Fibroblast of skin of right biceps (primary cell): ENCODE measurements at regions not wholly inside any gene's neighbourhood (a gene's known extent, or its start where the extent isn't known, plus 50 kb on each side); places are given as distances from the start of the nearest gene placed in this dataset.
"Not testable (repeated sequence)": the region's sequence is repeated elsewhere in the genome, so short reads cannot be mapped to it uniquely, and the experiment has no call there.

ENCODE experiments used
- DNase-seq: peaks from one replicate; pipeline ENCODE4 v3.0.0-alpha.2; 2013

GRCh38 chrX:46218373-46218772, 326.8 kb downstream of the ZNF674 start:
- DNase-seq: no peak

GRCh38 chrX:46216406-46216805, 328.8 kb downstream of the ZNF674 start:
- no peak for DNase-seq

DNA sequence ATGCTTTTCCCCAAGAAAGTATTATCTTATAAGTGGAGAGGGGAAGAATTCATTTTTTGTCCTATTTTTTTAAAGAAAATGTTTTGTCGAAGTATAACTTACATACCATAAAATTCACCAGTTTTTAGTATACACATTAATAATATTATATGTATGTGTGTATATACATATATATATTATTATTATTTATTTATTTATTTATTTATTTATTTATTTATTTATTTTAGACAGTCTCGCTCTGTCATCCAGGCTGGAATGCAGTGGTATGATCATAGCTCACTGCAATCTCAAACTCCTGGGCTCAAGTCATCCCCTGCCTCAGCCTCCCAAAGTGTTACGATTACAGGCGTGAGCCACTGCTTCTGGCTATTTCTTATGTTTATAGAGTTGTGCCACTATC, 334.1 kb downstream of the ZNF674 start:
- DNase-seq: no peak

DNA sequence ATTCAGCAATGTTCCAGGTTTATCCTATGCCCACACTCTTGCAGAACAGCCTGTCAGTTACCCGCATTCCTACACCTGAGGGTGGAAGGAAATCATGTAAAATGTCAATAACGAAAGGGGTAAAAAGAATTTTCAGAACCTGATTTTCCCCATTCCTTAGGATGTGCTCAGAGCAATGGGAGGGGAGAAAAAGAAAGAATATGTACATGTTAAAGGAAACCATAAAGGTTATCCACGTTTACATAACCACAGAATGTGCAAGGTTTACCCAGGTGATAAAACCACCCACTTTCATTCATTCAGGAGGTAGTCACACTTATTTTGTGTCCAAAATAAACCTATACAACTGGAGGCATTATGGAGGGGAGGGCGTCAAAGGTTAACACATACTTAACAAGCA, 335.5 kb downstream of the ZNF674 start:
- DNase-seq: no peak

DNA sequence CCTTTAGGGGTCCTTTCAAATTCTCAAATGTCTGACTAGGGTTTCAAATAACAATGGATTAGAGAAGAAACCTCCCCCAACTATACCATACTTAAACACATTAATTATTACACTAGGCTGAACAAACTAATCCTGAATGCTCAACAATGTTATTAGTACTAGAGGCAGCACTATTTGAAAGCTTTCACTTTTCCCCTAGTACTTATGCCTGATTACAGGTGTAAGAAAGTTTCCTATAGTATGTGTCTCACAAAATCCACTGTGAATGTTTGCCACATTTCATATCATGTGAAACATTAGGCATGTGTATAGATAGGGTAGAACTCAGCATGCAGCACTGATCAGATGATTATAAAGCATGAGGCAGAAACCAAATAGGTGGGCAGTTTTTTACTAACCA, 336.2 kb downstream of the ZNF674 start:
- no peak for DNase-seq

- peak; percentile 75 for DNase-seq
Observed at GRCh38 chrX:46208225-46208854, 336.9 kb downstream of the ZNF674 start.

- DNase-seq: no peak
Observed at GRCh38 chrX:46204721-46205422, 340.3 kb downstream of the ZNF674 start.

DNA sequence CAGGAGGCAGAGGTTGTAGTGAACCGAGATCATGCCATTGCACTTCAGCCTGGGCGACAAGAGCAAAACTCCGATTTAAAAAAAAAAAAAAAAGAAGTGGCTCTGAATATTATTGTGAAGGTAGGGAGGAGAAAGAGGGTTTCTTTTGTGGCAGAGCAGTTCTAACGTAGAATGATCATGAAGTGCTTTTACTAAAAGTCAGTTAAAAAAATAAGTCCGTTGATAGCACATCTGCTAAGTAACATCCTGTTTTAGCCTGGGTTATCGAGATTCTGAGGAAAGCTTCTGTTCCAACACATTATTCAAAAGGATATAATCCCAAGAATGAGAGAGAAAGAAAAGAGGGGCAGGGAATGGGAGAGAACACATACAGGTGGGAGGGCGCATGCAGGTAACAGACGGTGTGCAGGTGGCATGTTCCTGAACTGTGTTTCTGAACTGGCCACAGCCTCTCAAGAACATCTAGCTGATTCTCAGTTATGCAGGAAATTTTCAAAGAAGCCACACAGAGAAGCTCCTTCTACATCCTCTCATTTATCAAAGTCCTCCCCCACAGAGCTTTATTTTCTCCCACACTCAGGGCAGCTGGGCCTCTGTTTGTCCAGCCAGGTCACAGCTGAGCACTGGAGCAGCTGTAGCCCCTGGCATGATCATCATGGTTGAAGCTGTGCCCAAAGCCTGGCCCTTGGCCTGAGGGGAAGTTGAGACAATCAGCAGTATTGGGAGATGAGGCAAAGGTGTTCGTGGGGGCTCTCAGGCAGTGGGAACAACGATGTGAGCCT, 342.3 kb downstream of the ZNF674 start:
- no peak for DNase-seq

DNA sequence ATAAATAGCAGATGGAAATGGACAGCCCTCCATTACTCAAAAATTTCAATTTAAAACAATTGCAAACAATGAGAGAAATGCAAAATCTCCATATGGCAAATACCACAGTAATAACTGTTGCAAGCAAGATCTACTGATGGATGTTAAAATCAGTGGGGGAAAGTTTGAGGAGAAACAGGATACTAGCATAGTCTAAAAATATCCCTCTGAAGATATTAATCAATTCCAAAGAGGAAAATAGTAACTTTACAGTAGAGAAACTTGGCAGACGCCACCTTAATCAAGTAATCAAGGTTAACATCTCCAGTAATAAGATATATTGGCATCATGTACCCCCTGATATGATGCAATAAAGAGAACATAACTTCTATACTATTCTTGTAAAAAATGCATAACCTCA, 344.8 kb downstream of the ZNF674 start:
- DNase-seq: peak; percentile 38

DNA sequence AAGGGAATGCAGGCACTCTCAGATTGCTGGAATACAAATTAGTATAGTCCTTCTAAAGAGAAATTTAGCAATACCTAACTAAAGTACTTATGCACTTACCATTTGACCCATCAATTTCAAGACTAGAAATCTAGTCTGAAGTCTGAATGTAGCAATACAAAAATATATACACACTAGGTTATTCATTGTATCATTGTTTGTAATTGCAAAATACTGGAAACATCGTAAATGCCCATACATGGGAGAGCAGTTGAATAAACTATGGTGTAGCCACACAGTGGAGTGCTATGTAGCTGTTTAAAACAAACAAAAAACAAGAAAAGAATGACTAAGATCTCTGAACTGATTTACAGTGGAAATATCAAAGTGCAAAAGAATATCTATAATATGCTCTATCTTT, 346.4 kb downstream of the ZNF674 start:
- no peak for DNase-seq

- DNase-seq: not testable (repeated sequence)
Observed at GRCh38 chrX:46186811-46187106, 358.5 kb downstream of the ZNF674 start.

GRCh38 chrX:46185923-46186810, 359.1 kb downstream of the ZNF674 start:
- no peak for DNase-seq

GRCh38 chrX:46184749-46185148, 360.5 kb downstream of the ZNF674 start:
- DNase-seq: no peak

DNA sequence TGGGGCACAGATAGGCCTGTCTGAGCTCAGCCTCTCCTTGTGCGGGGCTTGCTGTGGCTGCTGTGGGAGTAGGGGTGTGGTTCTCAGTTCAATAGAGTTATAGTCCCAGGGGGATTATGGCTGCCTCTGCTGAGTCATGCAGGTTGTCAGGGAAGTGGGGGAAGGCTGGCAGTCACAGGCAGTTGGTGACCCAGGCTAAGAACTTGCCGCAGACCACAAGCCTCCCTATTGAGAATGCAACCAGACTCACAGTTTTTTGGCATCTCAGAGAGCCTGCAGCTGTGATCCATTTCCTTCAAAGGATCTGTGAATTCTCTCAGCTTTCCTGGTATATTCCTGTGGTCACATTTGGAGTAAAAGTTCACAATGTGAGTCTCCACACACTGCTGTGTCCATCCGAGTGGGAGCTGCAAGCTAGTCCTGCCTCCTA, 364.9 kb downstream of the ZNF674 start:
- DNase-seq: peak; percentile 93

DNA sequence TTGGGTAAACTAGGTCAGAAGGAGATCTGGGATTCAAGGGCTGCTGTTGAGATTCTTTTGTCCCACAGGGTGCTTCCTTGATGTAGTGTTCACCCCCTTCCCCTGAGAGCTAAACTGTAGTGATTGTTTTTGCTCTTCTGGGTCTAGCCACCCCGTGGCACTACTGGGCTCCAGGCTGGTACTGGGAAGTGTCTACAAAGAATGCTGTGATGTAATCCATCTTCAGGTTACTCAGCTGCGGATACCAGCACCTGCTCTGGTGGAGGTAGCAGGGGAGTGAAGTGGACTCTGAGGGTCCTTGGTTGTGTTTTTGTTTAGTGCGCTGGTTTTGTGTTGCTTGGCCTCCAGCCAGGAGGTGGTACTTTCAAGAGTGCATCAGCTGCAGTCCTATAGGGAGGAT, 365.5 kb downstream of the ZNF674 start:
- DNase-seq: no peak

DNA sequence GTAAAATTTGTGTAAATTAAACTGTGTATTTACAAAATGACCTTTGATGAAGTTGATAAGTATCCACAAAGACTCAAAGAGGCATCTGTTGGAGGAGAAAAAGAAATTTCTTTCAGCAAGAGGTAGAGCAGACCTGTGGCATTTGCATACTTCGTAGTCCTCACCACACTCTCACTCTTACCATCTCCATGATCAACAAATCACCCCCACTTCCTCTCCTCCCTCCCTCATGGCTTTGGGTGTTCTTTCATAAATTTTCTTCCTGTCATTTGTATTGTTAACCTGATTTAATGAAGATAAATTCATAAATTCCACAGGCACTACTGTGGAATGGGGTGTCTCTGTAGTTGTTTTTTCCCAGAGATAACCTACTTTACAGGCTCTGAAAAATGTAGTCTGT, 366.5 kb downstream of the ZNF674 start:
- peak; percentile 15 for DNase-seq

DNA sequence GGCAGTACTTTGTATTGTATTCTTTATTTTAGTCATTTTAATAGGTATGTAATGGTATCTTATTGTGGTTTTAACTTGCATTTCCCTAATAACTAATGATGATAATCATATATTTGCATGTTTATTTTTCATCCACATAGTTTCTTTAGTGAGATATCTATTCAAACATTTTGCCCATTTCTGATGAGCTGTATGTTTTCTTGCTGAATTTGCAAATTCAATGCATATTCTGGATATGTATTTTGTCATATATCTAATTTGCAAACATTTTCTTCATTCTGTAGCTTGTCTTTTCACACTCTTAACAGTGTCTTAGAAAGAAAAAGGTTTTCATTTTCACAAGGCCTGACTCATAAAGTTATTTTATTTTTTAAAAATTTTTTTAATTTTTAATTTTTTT, 372.1 kb downstream of the ZNF674 start:
- DNase-seq: no peak

DNA sequence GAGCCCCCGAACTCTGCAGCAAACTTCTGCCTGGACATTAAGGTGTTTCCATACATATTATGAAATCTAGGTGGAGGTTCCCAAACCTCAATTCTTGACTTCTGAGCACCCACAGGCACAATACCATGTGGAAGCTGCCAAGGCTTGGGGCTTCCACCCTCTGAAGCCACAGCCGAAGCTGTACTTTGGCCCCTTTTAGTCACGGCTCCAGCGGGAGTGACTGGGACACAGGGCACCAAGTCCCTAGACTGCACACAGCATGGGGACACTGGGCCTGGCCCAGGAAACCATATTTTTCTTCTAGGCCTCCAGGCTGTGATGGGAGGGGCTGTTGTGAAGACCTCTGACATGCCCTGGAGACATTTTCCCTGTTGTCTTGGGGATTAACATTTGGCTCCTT, 373.8 kb downstream of the ZNF674 start:
- DNase-seq: not testable (repeated sequence)

DNA sequence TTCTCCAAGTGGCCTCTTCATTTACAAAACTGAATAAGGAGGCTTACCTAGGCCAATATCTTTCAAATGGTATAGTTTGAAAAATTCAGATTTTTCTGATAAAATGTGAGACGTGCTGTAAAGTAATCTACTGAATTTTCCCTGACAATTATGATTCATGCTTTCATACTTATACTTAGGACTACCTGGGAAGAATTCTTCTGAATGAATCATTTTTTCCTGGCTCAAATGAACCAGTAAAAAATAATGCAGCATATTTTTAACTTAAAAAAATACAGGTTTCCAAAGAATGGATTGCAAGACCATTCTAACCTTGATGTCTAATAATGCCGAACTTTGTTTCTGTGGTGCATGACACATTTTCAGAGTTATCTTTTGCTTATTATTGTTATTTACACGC, 375.4 kb downstream of the ZNF674 start:
- DNase-seq: peak; percentile 9

DNA sequence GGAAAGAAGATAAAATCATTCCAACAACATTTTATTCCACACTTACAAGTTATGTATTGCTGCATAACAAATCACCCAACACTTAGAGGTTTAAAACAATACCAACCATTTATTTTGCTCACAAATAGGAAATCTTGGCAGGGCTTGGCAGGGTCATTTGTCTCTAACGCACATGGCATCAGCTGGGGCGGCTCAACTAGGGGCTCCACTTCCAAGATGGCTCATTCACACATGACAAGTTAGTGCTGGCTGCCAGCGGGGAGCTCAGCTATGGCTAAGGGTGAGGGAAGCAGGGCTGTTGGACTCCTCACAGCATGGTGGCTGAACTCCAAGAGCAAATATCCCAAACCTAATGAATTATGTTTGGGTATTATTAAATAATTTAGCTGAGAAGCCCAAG, 377.0 kb downstream of the ZNF674 start:
- DNase-seq: no peak

DNA sequence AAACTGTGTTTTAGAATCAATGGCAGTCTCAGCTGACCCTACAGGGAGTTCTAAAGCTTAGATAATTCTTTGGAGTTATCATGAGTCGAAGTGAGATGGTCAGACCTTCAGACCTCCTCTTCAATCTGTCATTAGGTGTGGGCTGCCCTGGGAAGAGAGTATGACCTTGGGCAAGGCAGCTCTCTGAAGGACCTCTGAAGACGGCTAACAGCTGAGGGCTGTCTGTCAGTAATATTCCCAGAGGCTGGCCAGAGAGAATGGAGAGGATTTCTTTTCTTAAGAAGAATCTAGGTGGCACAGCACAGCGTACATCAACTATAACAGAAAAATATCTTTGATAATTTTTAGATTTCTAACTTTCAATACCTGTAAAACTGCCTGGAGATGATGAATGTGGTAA, 379.4 kb downstream of the ZNF674 start:
- DNase-seq: no peak

DNA sequence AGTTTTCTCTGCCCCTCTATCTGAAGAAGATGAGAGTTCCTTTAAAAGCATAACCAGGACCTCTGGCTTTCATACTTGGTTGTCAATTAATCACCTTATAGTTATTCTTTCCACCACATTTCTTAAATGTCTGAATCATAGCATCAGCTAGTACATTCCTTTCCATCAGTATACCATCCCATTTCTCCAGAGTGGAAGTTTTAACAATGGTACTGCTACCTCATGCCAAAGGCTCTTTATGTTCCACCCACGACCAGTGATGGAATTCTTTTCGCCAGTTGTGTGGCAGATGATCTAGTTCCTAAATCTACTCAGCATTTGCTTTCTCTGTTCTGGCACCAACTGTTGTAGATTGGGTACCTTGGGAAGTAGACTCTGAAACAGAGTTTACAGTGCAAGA, 379.8 kb downstream of the ZNF674 start:
- peak; percentile 77 for DNase-seq

DNA sequence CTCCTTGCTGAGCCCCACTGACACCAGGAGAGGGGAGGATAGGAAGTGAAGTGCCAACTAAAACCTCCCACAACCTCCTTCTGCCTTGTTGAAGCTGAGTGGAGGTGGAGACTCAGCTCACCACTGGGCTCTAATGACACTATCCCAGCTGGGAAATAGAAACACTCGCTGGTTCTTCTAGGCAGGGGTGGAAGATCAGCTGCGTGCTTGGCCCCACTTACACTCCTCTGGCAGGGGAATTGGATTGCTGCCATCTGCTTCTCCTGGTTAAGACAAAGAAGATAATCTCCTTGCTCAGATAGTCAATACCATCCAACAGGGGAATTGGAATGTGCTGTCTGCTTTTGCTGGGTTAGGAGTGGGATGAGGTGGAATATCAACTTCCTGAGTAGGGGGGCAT, 392.5 kb downstream of the ZNF674 start:
- DNase-seq: no peak
